ENCODE measurements at regions not wholly inside any gene's neighbourhood (a gene's known extent, or its start where the extent isn't known, plus 50 kb on each side); places are given as distances from the start of the nearest gene placed in this dataset.
A peak's percentile ranks its signal among the peaks of the same experiment; 100 is the strongest.

GRCh38 chr21:28627691-28628090 lies 365.0 kb downstream of the LTN1 start:
- ATAC-seq (ENCODE audit: low FRiP score) (no peak), DNase-seq (no peak)
- intact Hi-C loops (cut with DNase I): no loop called here
- Histone ChIP-seq H3K9me3 (ENCODE audit: control insufficient read depth, low read length) (no peaks in the 10 kb centered on the region), H3K4me1 (ENCODE audit: control insufficient read depth in 1 of 2, insufficient read depth in 2 of 2, low read length in 2 of 2) (no peaks in the 10 kb centered on the region), H3K36me3 (ENCODE audit: control insufficient read depth in 1 of 2, insufficient read depth in 2 of 2, low read length in 1 of 2) (peaks cover 0 to 2% of the 10 kb centered on the region in 2 donors), H3K27me3 (ENCODE audit: control insufficient read depth in 1 of 2, insufficient read depth in 2 of 2, low read length in 1 of 2) (no peaks in the 10 kb centered on the region), H3K4me3 (ENCODE audit: low read length in 2 of 2) (no peak overlapping the region), H3K27ac (ENCODE audit: low read depth in 1 of 2, low read length in 2 of 2) (no peak overlapping the region)

DNA sequence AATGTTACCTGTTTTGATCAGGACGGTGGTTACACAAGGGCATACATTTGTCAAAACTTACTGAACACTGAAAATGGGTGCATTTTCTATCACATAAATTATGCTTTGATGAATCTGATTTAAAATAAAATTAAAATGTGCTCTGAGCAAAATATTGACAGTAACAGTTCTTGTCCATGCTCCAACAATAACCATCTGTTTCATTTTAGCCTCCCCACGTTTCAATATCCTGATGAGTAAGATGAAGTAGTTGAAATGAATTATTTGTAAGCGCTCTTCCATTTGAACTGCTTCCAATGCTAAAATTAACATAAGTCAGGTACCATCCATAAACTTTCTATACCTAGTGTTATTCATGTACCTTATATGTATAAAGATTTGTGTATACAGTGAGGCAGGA lies 365.4 kb downstream of the LTN1 start:
- no peaks in the 10 kb centered on the region for H3K9me3 ChIP-seq (ENCODE audit: control insufficient read depth, low read length)
- 64 to 67% methylated on average over 3 of the region's 3 CpGs for WGBS, 2 donors
- ATAC-seq (ENCODE audit: low FRiP score) (no peak), DNase-seq (no peak)
- no peak overlapping the region for H3K27ac ChIP-seq (ENCODE audit: low read depth in 1 of 2, low read length in 2 of 2)
- H3K4me1 ChIP-seq (ENCODE audit: control insufficient read depth in 1 of 2, insufficient read depth in 2 of 2, low read length in 2 of 2): no peaks in the 10 kb centered on the region
- no peak overlapping the region for H3K4me3 ChIP-seq (ENCODE audit: low read length in 2 of 2)
- H3K36me3 ChIP-seq (ENCODE audit: control insufficient read depth in 1 of 2, insufficient read depth in 2 of 2, low read length in 1 of 2): peaks cover 0 to 2% of the 10 kb centered on the region in 2 donors
- no peaks in the 10 kb centered on the region for H3K27me3 ChIP-seq (ENCODE audit: control insufficient read depth in 1 of 2, insufficient read depth in 2 of 2, low read length in 1 of 2)
- intact Hi-C loops (cut with DNase I): no loop called here

- H3K27ac ChIP-seq (ENCODE audit: low read depth in 1 of 2, low read length in 2 of 2): peak overlapping the region in 1 of 2 donors; percentile 44
- no peak for ATAC-seq (ENCODE audit: low FRiP score)
- 97 to 100% methylated on average over 1 of the region's 1 CpG for WGBS, 2 donors
Measured at GRCh38 chr21:28624626-28625025, 368.1 kb downstream of the LTN1 start.

DNA sequence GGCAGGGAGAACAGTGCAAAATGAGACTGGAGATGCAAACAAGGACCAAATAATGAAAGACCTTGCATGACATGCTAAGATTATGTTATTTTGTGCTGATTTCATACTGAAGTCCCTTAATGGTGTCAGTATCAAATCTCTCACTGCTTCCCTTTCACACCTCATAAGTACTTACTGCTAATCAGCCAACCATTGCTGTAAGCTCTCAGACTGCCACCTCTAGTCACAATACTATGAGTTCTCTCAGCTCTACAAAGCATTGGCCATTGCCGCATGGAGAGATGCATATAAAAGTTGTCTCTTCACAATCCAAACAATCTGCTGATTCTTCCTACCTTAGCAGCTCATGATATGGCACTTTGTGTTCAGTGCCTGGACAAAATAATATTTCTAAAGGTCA lies 375.4 kb downstream of the LTN1 start:
- Histone ChIP-seq H3K4me3 (ENCODE audit: low read length in 2 of 2) (no peak overlapping the region), H3K9me3 (ENCODE audit: control insufficient read depth, low read length) (no peaks in the 10 kb centered on the region), H3K27me3 (ENCODE audit: control insufficient read depth in 1 of 2, insufficient read depth in 2 of 2, low read length in 1 of 2) (no peaks in the 10 kb centered on the region), H3K4me1 (ENCODE audit: control insufficient read depth in 1 of 2, insufficient read depth in 2 of 2, low read length in 2 of 2) (peaks cover 2 to 10% of the 10 kb centered on the region in 2 donors), H3K27ac (ENCODE audit: low read depth in 1 of 2, low read length in 2 of 2) (no peak overlapping the region), H3K36me3 (ENCODE audit: control insufficient read depth in 1 of 2, insufficient read depth in 2 of 2, low read length in 1 of 2) (no peaks in the 10 kb centered on the region)
- intact Hi-C loops (cut with DNase I): no loop called here
- DNase-seq (no peak), ATAC-seq (ENCODE audit: low FRiP score) (no peak)
- 99 to 100% methylated on average over 1 of the region's 1 CpG for WGBS, 2 donors

More at GRCh38 chr21:28624626-28625025, 368.1 kb downstream of the LTN1 start:
- H3K4me1 ChIP-seq (ENCODE audit: control insufficient read depth in 1 of 2, insufficient read depth in 2 of 2, low read length in 2 of 2): no peaks in the 10 kb centered on the region
- no peaks in the 10 kb centered on the region for H3K9me3 ChIP-seq (ENCODE audit: control insufficient read depth, low read length)
- H3K27me3 ChIP-seq (ENCODE audit: control insufficient read depth in 1 of 2, insufficient read depth in 2 of 2, low read length in 1 of 2): no peaks in the 10 kb centered on the region
- intact Hi-C loops (cut with DNase I): no loop called here
- peaks cover 0 to 2% of the 10 kb centered on the region in 2 donors for H3K36me3 ChIP-seq (ENCODE audit: control insufficient read depth in 1 of 2, insufficient read depth in 2 of 2, low read length in 1 of 2)
- no peak for DNase-seq
- H3K4me3 ChIP-seq (ENCODE audit: low read length in 2 of 2): no peak overlapping the region

GRCh38 chr21:28615276-28615675 lies 377.4 kb downstream of the LTN1 start:
- 75 to 82% methylated on average over 3 of the region's 3 CpGs for WGBS, 2 donors
- no peaks in the 10 kb centered on the region for H3K9me3 ChIP-seq (ENCODE audit: control insufficient read depth, low read length)

GRCh38 chr21:28614791-28615190 lies 377.9 kb downstream of the LTN1 start:
- Histone ChIP-seq H3K9me3 (ENCODE audit: control insufficient read depth, low read length) (no peaks in the 10 kb centered on the region), H3K4me3 (ENCODE audit: low read length in 2 of 2) (no peak overlapping the region), H3K36me3 (ENCODE audit: control insufficient read depth in 1 of 2, insufficient read depth in 2 of 2, low read length in 1 of 2) (no peaks in the 10 kb centered on the region), H3K27me3 (ENCODE audit: control insufficient read depth in 1 of 2, insufficient read depth in 2 of 2, low read length in 1 of 2) (no peaks in the 10 kb centered on the region), H3K27ac (ENCODE audit: low read depth in 1 of 2, low read length in 2 of 2) (no peak overlapping the region), H3K4me1 (ENCODE audit: control insufficient read depth in 1 of 2, insufficient read depth in 2 of 2, low read length in 2 of 2) (peaks cover 2 to 10% of the 10 kb centered on the region in 2 donors)
- WGBS, 2 donors: 40 to 54% methylated on average over 2 of the region's 2 CpGs
- intact Hi-C loops (cut with DNase I): no loop called here
- DNase-seq: no peak
- no peak for ATAC-seq (ENCODE audit: low FRiP score)

More at GRCh38 chr21:28615276-28615675, 377.4 kb downstream of the LTN1 start:
- DNase-seq (no peak), ATAC-seq (ENCODE audit: low FRiP score) (no peak)
- H3K4me1 ChIP-seq (ENCODE audit: control insufficient read depth in 1 of 2, insufficient read depth in 2 of 2, low read length in 2 of 2): peaks cover 2 to 10% of the 10 kb centered on the region in 2 donors
- intact Hi-C loops (cut with DNase I): no loop called here
- no peaks in the 10 kb centered on the region for H3K36me3 ChIP-seq (ENCODE audit: control insufficient read depth in 1 of 2, insufficient read depth in 2 of 2, low read length in 1 of 2)
- no peaks in the 10 kb centered on the region for H3K27me3 ChIP-seq (ENCODE audit: control insufficient read depth in 1 of 2, insufficient read depth in 2 of 2, low read length in 1 of 2)
- H3K27ac ChIP-seq (ENCODE audit: low read depth in 1 of 2, low read length in 2 of 2): no peak overlapping the region
- H3K4me3 ChIP-seq (ENCODE audit: low read length in 2 of 2): no peak overlapping the region

DNA sequence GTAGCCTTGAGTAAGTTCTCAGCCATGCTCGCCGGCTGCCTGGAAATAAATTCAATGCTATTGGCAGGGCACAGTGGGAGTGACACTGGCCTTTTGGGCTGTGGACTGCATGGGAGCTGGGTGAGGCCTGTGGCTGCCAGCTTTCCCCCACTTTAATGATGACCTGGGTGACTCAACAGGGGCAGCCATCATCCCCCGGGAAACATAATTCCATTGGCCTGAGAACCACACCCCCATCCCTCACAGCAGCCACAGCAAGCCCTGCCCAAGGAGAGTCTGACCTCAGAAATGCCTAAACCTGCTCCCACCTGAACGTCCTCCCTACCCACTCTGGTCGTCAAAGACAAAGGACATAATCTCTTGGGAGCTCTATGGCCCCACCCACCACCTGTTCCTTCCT lies 384.0 kb downstream of the LTN1 start:
- WGBS, 2 donors: 89 to 96% methylated on average over 5 of the region's 5 CpGs
- no peak for ATAC-seq (ENCODE audit: low FRiP score)
- intact Hi-C loops (cut with DNase I): no loop called here
- H3K27ac ChIP-seq (ENCODE audit: low read depth in 1 of 2, low read length in 2 of 2): no peak overlapping the region
- no peaks in the 10 kb centered on the region for H3K9me3 ChIP-seq (ENCODE audit: control insufficient read depth, low read length)
- H3K27me3 ChIP-seq (ENCODE audit: control insufficient read depth in 1 of 2, insufficient read depth in 2 of 2, low read length in 1 of 2): no peaks in the 10 kb centered on the region
- no peaks in the 10 kb centered on the region for H3K36me3 ChIP-seq (ENCODE audit: control insufficient read depth in 1 of 2, insufficient read depth in 2 of 2, low read length in 1 of 2)
- no peak overlapping the region for H3K4me3 ChIP-seq (ENCODE audit: low read length in 2 of 2)
- DNase-seq: no peak
- no peaks in the 10 kb centered on the region for H3K4me1 ChIP-seq (ENCODE audit: control insufficient read depth in 1 of 2, insufficient read depth in 2 of 2, low read length in 2 of 2)

GRCh38 chr21:28607545-28607944 lies 385.1 kb downstream of the LTN1 start:
- H3K36me3 ChIP-seq (ENCODE audit: control insufficient read depth in 1 of 2, insufficient read depth in 2 of 2, low read length in 1 of 2): no peaks in the 10 kb centered on the region
- H3K9me3 ChIP-seq (ENCODE audit: control insufficient read depth, low read length): no peaks in the 10 kb centered on the region
- no peak overlapping the region for H3K27ac ChIP-seq (ENCODE audit: low read depth in 1 of 2, low read length in 2 of 2)
- intact Hi-C loops (cut with DNase I): no loop called here
- H3K4me1 ChIP-seq (ENCODE audit: control insufficient read depth in 1 of 2, insufficient read depth in 2 of 2, low read length in 2 of 2): no peaks in the 10 kb centered on the region
- H3K27me3 ChIP-seq (ENCODE audit: control insufficient read depth in 1 of 2, insufficient read depth in 2 of 2, low read length in 1 of 2): no peaks in the 10 kb centered on the region
- DNase-seq: no peak
- ATAC-seq (ENCODE audit: low FRiP score): no peak
- WGBS, 2 donors: 87 to 96% methylated on average over 4 of the region's 4 CpGs
- no peak overlapping the region for H3K4me3 ChIP-seq (ENCODE audit: low read length in 2 of 2)

- no peak for ATAC-seq (ENCODE audit: low FRiP score)
- no peak overlapping the region for H3K4me3 ChIP-seq (ENCODE audit: low read length in 2 of 2)
Measured at GRCh38 chr21:28604946-28605537, 387.6 kb downstream of the LTN1 start.

More at GRCh38 chr21:28604946-28605537, 387.6 kb downstream of the LTN1 start:
- no peak for DNase-seq
- H3K27ac ChIP-seq (ENCODE audit: low read depth in 1 of 2, low read length in 2 of 2): no peak overlapping the region
- 91 to 96% methylated on average over 3 of the region's 3 CpGs for WGBS, 2 donors
- no peaks in the 10 kb centered on the region for H3K36me3 ChIP-seq (ENCODE audit: control insufficient read depth in 1 of 2, insufficient read depth in 2 of 2, low read length in 1 of 2)
- no peaks in the 10 kb centered on the region for H3K4me1 ChIP-seq (ENCODE audit: control insufficient read depth in 1 of 2, insufficient read depth in 2 of 2, low read length in 2 of 2)
- intact Hi-C loops (cut with DNase I): no loop called here
- H3K9me3 ChIP-seq (ENCODE audit: control insufficient read depth, low read length): peaks cover 2% of the 10 kb centered on the region
- no peaks in the 10 kb centered on the region for H3K27me3 ChIP-seq (ENCODE audit: control insufficient read depth in 1 of 2, insufficient read depth in 2 of 2, low read length in 1 of 2)
